SKM-1 treated with dmso at 0.1 percent for 144 hours (cell line): ENCODE measurements at regions not wholly inside any gene's neighbourhood (a gene's known extent, or its start where the extent isn't known, plus 50 kb on each side); places are given as distances from the start of the nearest gene placed in this dataset.

Experiments used
- DNase-seq: peaks from one replicate; lab custom pipeline; 2025; ENCODE audit not compliant: unreplicated experiment; lab: John Stamatoyannopoulos, UW

DNA sequence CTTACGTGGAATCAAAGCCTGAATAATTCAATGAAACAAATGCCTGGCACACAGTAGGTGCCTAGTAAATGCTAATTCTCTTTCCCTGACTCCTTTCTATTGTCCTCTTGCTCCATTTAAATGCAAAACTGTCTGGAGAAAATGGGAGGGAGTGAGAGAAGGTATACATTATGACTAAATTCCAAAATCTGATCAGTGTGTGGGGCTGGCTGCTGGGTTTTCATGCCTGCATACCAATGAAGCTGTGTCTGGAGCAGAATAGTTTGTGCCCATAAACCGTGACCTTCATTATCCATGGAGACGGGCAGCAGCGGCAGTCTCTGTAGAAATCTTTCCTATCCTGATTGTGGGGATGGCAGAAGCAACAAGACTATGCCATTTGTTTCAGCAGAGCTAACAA lies 223.4 kb upstream of the ZBED5 start:
- DNase-seq = no peak

DNA sequence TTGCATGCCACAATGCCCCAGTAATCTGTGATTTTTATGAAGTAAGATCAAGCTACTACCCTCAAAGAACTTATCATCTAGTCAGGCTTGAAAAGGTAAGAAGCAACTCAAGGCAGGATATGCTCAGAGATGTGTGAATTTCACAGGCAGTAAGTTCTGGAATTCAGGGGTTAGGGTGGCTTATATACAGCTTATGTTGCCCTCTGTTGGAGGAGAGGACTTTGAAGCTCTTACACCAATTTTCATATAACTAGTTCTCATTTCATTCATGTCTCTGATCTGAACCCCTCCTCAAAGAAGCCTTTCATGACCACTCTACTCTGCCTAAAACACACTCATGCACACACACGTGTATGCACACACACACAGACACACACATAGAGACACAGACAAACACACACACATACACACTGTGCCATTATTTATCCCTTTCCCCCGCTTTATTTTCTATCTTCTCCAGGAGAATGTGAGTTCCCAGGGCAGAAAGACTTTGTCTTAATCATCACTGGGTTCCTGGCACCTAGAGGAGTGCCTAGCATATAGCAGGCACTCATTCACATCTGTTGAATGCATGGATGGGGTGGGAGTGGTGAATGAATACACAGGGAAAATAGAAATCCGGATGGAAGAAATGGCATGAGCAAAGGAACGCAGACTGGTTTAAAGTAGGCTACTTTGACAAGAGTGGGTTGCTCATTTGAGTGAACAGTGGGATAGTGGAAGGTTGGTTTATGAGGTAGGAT lies 220.7 kb upstream of the ZBED5 start:
- DNase-seq = no peak

DNA sequence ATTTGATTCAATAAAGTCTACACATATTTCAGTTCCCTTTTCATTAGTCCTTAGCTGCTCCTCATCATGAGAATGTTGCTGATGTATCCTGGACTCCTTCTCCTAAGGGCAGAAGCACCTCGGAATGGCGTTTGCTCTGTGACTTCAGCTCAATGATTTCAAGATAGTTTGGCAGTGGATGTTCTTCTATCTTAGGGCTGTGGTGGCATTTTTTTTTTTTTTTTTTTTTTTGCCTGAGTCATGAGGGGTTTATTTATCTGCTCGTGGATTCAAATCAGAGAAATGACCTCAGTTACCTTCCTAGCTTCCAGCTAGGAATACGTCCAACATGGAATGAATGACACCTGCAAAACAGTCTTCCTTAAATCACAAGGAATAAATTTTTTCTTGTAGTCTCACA lies 220.0 kb upstream of the ZBED5 start:
- no peak for DNase-seq

DNA sequence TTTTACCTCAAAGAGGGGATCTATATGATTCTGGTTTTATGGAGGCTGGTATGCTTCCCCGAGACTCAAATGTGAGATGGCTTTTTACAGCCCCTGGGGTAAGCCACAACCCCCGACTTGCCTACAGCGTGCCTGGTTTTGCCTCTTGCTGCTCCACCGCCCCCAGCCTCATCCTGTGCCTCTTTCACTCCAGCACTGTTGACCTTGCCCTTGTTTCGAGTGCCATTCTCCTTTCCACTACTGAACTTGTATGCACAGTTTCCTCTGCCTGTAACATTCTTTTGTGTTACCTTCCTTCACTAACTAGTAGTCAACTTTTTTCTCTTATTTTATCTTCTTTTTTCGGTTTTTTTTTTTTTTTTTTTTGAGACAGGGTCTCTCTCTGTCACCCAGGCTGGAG lies 219.0 kb upstream of the ZBED5 start:
- DNase-seq = no peak

DNA sequence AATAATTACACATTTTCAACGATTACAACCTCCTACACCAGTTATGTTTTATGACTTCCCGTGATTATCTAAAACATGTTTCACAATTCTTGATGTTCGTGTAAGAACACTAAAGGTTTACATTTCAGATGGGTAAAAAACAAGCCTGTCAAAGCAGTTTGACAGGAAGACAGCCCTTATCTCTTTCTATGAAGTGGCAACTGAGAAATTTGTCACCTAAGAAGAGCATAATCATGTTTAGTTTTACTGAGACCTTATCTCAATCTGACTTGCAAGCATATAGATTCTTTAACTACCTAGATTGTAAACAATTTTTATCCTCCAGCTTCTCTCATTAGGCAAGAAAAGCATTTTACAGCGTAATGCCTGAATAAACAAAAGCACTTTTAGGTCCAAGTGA lies 218.4 kb upstream of the ZBED5 start:
- no peak for DNase-seq

DNA sequence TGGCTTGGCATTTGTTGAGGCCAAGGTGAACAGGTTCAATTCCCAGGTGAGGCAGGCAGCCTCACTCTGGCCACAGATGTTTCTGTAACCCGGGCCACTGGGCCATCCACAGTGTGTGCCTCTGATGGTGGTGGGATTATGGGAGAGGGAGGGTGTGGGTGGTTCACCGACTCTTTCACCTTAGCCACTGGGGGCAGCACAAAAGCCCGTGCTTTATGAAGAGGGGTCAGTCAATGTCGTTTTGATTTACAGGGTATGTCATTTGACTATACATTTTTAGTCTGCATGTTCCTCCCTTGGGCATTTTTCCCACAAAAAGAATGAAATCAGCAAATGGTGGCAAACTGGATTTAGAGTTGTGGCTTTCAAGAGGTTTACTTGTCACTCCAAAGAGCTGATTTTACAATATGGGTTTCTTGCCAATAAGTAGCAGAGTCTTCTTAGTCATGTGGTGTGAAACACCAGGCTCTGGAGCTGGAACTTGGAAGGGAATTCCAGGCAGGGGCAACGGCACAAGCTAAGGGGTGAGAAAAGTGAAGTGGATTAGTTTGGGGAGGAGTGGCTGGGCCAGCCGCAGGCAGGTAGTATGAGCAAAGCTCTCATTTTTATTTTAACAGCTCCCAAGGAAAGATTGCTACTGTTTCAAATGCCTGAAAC lies 217.8 kb upstream of the ZBED5 start:
- DNase-seq = no peak

DNA sequence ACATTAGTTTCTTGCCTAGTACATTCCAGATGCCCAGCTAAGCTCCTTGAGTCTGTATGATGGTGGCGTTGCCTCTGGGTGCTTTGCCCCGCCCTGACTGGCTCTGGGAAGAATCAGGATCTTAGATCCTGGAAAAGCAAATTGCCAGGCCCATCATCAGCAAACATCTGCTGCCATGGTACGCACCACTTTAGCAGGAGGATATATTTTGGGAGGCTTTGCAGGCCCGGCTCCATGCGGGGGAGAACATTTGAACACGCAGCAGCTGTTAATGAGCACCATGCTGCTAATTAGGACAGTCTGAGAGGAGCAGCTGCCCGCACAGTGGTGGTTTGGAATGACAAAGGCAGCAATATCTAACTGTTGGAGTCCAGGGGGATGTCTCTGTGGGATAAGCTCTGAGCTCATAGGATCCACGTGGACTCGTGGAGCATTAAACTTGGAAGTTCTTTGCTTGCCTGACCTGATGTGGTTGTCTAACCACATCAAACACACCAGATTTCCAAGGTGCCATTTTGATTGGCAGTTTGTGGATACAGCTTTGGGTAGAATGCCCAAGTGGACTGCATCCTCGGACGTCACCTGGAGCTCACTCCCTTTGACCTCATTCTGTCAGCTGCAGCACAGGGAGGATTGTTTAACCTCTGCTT lies 217.0 kb upstream of the ZBED5 start:
- DNase-seq = no peak

DNA sequence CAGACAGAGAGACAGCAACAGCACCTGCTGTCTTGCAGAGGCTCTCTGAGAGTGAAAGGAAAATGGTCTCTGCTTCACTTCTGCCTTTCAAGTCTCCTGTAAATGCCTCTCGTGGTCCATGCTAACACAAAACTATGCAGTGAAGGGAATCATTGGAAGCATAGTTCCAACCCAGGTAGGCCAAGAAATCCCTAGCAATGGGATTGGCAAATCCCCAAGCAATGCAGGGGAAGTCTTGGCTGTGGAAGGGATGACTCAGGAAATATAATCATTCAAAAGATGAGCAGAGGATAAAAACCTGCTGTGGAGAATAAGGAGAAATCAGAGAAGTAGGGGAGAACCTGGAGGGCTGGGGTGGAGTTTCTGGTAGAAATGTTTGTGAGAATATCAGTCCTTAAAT lies 216.1 kb upstream of the ZBED5 start:
- no peak for DNase-seq

DNA sequence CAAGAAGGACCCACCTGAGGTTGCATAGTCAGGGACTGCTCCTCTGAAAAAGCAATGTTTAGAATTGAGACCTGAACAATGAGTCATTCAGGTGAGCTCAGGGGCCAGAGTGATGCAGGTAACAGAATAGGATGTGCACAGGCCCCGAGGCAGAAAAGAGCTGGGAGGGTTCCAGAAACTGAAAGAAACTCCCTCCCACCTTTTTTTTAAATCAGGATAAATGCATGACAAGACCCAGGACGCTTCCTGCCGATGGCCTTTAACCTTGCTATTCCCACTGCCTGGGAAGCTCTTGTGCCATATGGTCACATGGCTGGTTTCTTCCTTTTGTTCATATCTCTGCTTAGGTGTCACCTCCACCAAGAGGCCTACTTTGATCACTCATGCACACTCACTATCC lies 214.2 kb upstream of the ZBED5 start:
- DNase-seq = no peak

DNA sequence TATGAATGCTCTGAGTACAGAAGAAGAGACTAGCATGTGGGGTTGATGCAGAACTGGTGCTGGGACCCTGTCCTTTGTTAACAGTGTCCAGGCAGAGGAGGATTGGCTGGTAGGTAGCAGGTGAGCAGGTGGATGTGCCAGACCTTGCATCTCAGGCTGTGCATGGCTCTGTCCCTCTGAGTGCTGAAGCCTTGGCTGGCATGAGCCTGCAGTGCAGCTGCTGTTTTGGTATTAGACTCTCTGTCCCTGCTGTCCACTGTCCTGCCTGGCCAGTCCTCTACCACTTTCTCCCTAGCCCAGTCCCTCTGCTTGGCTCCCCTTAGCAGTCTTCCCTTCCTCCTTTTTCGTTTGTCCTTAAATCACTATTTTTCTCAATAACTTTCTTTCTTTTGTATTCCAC lies 213.6 kb upstream of the ZBED5 start:
- DNase-seq = no peak

DNA sequence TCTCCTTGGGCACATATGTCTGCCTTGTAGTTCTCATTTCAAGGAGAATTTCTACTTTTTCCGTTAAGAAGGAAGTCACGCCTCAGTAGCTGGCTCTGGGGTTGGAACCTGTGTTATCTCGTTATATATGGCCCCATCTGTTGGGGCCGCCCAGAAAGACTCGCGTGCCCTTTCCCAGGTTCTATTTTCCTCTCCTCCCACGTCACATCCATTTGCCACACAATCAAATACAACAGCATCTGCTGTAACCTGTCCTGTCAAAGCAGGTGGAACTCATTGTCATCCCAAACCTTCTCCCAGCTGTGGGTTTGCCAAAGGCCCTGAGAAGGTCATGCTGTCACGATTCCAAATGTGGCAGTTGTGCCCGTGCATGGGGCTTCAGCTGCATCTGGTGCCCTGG lies 213.1 kb upstream of the ZBED5 start:
- no peak for DNase-seq

DNA sequence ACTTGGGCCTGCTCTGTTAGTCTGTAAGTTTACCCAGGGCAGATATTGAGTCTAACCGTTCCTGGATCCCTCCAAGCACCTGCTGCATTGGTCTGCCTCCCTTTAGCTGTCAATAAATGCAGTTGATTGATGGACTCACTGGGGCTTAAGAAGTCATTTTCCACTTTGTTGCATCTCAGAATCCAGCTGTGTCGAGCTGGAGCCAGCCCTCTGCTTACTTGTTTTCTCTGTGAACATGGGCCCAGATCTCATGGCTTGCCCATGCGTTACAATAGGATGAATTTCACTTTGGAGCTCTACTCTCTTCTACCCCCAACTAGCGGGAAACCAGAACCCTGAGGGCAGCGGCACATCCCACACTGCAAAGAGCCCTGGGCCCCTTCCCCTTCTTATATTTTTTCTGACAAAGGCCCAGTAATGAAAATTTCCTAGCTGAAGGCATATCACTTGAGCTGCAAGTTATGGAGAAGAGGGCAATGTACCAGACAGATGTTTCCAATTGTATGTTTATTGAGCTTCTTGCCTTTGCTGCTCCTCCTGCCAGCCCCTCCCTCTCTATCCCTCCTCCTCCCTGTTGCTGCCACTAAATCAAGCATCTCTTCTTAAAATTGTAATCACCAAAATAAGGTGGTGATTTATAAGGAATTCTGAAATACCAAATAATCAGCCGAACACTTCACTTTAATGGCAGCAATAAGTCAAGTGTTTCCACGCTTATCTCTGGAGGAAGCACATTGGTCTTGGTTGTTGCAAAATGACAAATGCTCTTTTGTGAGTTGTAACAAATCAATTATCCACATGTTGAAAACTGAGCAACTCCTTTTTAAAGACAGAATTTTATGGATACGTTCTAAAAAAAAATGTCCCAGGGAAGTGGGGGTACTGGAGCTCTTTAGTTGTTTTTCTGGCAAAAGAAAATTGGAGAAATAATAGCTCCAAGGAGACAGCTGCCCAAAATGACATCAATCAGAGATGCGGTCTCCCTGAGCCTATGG lies 212.3 kb upstream of the ZBED5 start:
- DNase-seq = no peak

DNA sequence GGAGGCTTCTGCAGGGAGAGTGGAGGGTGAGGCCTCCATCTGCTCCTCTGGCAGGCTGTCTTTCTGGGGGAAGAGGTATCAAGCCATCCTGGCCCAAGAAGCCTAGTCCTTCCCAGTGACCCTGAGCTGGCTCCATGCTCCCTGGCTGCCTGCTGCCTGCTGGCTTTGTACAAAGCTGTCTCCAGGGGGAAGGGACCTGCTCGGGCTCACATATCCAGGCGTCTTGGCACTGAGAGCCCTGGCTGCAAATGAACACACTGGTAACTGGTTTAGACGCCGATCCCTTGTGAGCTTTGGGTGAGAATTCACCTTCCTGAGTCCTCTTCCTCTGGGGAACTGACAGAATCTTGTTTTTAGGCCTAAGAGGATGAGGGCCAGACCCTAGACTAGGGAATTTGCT lies 210.3 kb upstream of the ZBED5 start:
- DNase-seq = no peak

DNA sequence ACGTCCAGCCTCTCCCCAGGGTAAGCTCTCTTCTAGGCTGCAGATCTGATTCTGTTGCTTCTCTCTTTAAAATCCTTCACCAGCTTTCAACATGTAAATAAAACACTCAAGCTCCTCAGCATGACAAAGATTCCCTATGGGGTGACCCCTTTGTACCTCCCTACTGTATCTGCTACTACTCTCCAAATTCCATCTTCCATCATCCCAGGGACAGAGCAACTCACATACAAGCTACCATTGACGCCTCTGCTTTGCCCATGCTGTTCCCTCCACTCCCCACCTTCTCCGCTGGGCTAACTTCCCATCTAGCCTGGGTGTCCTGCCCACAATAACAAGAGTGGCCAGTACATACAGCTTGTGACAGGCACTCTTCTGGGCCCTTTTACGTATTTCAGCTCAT lies 207.5 kb upstream of the ZBED5 start:
- DNase-seq = no peak

DNA sequence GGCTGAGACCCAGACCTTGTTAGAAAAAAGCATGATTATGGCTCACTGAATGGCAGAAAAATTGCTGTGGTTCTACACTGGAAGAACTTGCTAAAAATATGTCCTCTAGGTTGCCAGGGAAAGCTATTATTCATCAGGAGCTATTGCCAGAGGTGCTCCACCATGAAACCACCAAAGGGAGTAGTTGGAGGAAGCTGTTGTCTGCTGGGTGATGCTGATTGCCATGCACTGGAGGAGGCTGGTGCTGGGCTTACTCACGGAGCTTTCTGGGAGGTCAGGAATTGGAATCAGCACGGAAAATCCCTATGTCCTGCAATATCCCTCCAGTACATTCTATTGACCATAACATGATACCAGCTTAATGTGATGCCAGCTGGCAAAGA lies 199.6 kb upstream of the ZBED5 start:
- no peak for DNase-seq

DNA sequence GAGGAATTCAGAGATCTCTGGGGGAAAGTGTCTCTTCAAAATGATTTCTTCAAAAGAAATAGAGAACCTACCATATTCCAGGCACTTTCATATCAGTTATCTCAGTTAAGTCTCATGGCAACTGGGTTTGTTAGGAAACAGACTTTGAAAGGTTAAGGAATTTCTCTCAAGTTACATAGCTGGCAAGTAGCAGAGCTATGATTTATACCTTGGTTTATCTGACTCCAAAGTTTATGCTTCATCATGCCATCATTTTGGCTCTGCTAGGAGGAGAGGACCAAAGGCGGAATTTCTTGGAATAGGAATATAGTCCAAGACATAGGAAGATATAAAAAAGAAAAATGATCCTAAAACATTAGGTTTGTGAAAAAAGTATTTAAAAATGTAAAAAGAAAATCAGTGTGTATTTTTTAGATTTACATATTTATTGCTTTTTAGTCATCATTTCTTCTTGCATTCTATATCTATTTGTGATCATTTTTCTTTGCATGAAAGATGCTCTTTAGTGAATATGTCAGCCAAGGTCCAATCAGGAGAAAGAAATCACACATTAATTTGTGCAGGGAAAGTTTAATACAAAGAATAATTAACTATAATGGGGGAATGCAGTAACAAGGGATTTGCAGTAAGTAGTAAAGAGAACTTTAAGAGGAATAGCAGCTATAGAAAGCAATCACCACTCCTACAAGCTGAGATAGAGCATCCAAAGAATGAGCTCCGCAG lies 199.1 kb upstream of the ZBED5 start:
- DNase-seq = no peak

DNA sequence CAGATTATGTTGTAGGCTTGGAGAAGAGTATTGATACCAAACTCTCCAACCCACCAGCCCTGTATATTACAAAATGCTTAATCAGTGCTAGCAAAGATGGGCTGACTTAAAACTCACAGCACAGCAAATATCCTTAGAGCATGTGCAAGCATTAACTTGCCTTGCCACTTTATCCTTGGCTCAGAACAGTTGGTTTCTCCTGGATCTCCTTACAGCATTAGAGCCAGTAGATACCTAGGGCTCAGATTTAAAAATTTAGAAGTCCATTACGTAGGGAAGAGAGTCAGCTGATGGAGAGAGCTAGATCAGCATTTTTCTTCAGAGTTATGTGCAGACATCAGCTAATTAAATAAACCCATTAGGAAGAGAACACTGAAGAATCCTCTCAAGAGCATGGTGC lies 198.5 kb upstream of the ZBED5 start:
- DNase-seq = no peak

DNA sequence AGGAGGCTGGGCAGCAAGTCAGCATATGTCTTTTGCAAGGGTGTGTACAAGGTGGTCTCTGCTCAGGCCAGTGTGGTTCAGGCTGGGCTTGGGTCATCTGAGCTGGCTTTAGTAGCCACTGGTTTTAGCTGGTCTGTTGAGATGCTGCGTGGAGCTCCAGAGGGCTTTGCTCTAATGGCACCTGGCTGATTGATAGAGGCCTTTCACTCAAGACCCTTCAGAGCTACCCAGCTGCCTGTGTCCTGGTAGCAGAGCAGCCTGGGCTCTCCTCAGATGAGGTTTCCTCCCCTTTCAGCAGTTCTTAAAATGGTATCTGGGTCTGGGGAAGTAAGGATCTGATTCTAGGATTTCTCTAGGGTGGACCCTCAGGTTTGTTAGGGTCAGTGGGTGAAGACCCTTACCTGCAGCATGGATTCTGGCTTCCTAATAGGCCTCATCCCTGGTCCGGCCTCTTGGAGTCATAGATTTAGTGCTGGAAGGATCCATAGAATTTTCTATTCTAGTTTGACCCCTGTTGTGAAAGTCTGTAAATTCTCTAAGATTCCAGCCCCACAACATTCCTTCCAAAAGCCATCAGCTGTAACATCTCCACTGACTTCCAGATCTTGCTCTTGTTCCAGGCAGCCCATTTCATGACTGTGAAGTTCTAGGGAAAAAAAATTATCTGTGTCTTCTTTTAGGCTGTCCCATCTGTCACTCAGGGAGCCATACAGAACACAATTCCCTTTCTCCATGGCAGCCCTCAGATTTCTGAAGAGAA lies 190.2 kb upstream of the ZBED5 start:
- DNase-seq = no peak

DNA sequence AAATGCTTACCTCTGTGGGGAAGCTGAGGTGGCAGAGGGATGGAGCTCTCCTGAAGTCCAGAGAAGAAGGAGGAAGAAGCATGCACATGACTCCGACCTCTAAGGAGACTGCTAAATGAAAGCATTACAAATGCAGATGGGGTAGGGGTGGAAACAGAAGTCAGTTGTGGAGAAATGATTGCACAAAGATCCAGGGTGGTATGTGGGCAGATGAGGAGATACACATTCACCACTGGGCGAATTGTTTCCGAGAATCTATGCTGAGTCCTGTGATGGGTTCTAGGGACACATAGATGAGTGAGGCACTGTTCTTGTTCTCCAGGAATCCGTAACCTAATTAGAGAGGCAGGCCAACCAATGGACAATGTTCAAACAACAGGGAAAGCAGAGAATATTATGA lies 188.9 kb upstream of the ZBED5 start:
- DNase-seq = no peak
